Vagina (tissue), 2 donors: ENCODE measurements at regions not wholly inside any gene's neighbourhood (a gene's known extent, or its start where the extent isn't known, plus 50 kb on each side); places are given as distances from the start of the nearest gene placed in this dataset.

Experiments used
- DNase-seq, 2 donors: peaks; one replicate each; pipeline ENCODE4 v3.0.0-alpha.2; 2017; ENCODE audit errors: extremely low spot score in 2 of 2
- H3K27ac ChIP-seq: fragments of 200-600 bp; sonication (generic); one replicate; pipeline ENCODE4 v1.5.1; 2019
- H3K27me3 ChIP-seq: fragments of 200-600 bp; sonication (generic); one replicate; pipeline ENCODE4 v1.5.1; 2019
- H3K36me3 ChIP-seq, 2 donors: fragments of 200-600 bp; sonication (generic); one replicate each; pipeline ENCODE4 v1.5.1; 2017 to 2019
- H3K4me1 ChIP-seq: fragments of 200-600 bp; sonication (generic); one replicate; pipeline ENCODE4 v1.5.1; 2019
- H3K4me3 ChIP-seq, 2 donors: fragments of 200-600 bp; sonication (generic); 1 replicate in 1 of 2; 2 replicates in 1 of 2; pipeline ENCODE4 v1.5.1; 2016 to 2019
- H3K9me3 ChIP-seq: fragments of 200-600 bp; sonication (generic); one replicate; pipeline ENCODE4 v1.5.1; 2019
- CTCF ChIP-seq, 3 experiments: fragments of 450-650 bp in 2 of 3; fragments of 200-600 bp in 1 of 3; sonication (generic) in 1 of 3; IDR thresholded peaks; one replicate each; pipeline ENCODE4 v1.5.1; 2017 to 2019; ENCODE audit warnings: antibody characterized with exemption in 3 of 3, mild to moderate bottlenecking in 2 of 3, moderate library complexity in 2 of 3
- POLR2A ChIP-seq, 2 donors: fragments of 450-650 bp; IDR thresholded peaks; one replicate each; pipeline ENCODE4 v1.6.1; 2017; ENCODE audit warnings: antibody characterized with exemption in 2 of 2, mild to moderate bottlenecking in 2 of 2, moderate library complexity in 2 of 2
- POLR2AphosphoS5 ChIP-seq, 2 donors: sonication (generic); formaldehyde crosslinking; IDR thresholded peaks; one replicate each; pipeline ENCODE4 v1.9.0; 2017; ENCODE audit warnings: antibody characterized with exemption in 2 of 2, mild to moderate bottlenecking in 2 of 2, low read depth in 1 of 2; ENCODE audit not compliant: insufficient read depth in 1 of 2
- intact Hi-C: fragments of 100-400 bp; cut with DNase I; formaldehyde crosslinking; loops from one replicate; pipeline ENCODE4 v1.15.1; 2023

- H3K36me3 ChIP-seq, result no peaks in the 10 kb centered on the region
- DNase-seq, result no peak
- no peaks in the 10 kb centered on the region for H3K9me3 ChIP-seq
- TF ChIP-seq CTCF (IDR thresholded peaks at IDR 0.05), result no peak
- no peak for TF ChIP-seq POLR2AphosphoS5 (IDR thresholded peaks at IDR 0.05; ENCODE audit: insufficient read depth in 1 of 2, low read depth in 1 of 2)
- no peak for TF ChIP-seq POLR2A (IDR thresholded peaks at IDR 0.05)
- no peaks in the 10 kb centered on the region for H3K27me3 ChIP-seq
- no peaks in the 10 kb centered on the region for H3K4me1 ChIP-seq
- no peak overlapping the region for H3K4me3 ChIP-seq
- H3K27ac ChIP-seq, result no peak overlapping the region
- intact Hi-C loops, result no loop called here
These were observed 184.0 kb upstream of the RNF32 start for GRCh38 chr7:156456503-156457115.

GRCh38 chr7:156456032-156456431 lies 184.5 kb upstream of the RNF32 start:
- H3K27me3 ChIP-seq, result no peaks in the 10 kb centered on the region
- no peaks in the 10 kb centered on the region for H3K9me3 ChIP-seq
- no peak for TF ChIP-seq POLR2A (IDR thresholded peaks at IDR 0.05)
- TF ChIP-seq POLR2AphosphoS5 (IDR thresholded peaks at IDR 0.05; ENCODE audit: insufficient read depth in 1 of 2, low read depth in 1 of 2), result no peak
- no peak overlapping the region for H3K27ac ChIP-seq
- no peak overlapping the region for H3K4me3 ChIP-seq
- DNase-seq, result no peak
- H3K36me3 ChIP-seq, result no peaks in the 10 kb centered on the region
- intact Hi-C loops, result no loop called here
- no peaks in the 10 kb centered on the region for H3K4me1 ChIP-seq

GRCh38 chr7:156450473-156450872 lies 190.1 kb upstream of the RNF32 start:
- H3K4me1 ChIP-seq, result no peaks in the 10 kb centered on the region
- H3K4me3 ChIP-seq, result no peak overlapping the region
- no peaks in the 10 kb centered on the region for H3K9me3 ChIP-seq
- no peaks in the 10 kb centered on the region for H3K27me3 ChIP-seq
- intact Hi-C loops, result no loop called here
- no peak for TF ChIP-seq CTCF (IDR thresholded peaks at IDR 0.05)
- no peak for TF ChIP-seq POLR2A (IDR thresholded peaks at IDR 0.05)
- TF ChIP-seq POLR2AphosphoS5 (IDR thresholded peaks at IDR 0.05; ENCODE audit: insufficient read depth in 1 of 2, low read depth in 1 of 2), result no peak
- DNase-seq, result peak in 1 of 2 donors; percentile 52
- H3K36me3 ChIP-seq, result no peaks in the 10 kb centered on the region
- H3K27ac ChIP-seq, result no peak overlapping the region

- H3K4me1 ChIP-seq, result no peaks in the 10 kb centered on the region
- H3K27me3 ChIP-seq, result no peaks in the 10 kb centered on the region
- TF ChIP-seq CTCF (IDR thresholded peaks at IDR 0.05), result no peak
- no peak for TF ChIP-seq POLR2A (IDR thresholded peaks at IDR 0.05)
- TF ChIP-seq POLR2AphosphoS5 (IDR thresholded peaks at IDR 0.05; ENCODE audit: insufficient read depth in 1 of 2, low read depth in 1 of 2), result no peak
- no peak overlapping the region for H3K27ac ChIP-seq
- no peak for DNase-seq
- intact Hi-C loops, result no loop called here
- H3K9me3 ChIP-seq, result no peaks in the 10 kb centered on the region
- no peaks in the 10 kb centered on the region for H3K36me3 ChIP-seq
- H3K4me3 ChIP-seq, result no peak overlapping the region
These were observed 191.7 kb upstream of the RNF32 start for GRCh38 chr7:156448918-156449317.

- Histone ChIP-seq H3K9me3 (no peaks in the 10 kb centered on the region), H3K4me1 (no peaks in the 10 kb centered on the region), H3K36me3 (no peaks in the 10 kb centered on the region), H3K4me3 (no peak overlapping the region), H3K27me3 (no peaks in the 10 kb centered on the region), H3K27ac (no peak overlapping the region)
- intact Hi-C loops, result no loop called here
- TF ChIP-seq CTCF (IDR thresholded peaks at IDR 0.05) (no peak), POLR2A (IDR thresholded peaks at IDR 0.05) (no peak), POLR2AphosphoS5 (IDR thresholded peaks at IDR 0.05; ENCODE audit: insufficient read depth in 1 of 2, low read depth in 1 of 2) (no peak)
- peak; percentile 22 to 52 for DNase-seq
These were observed 193.6 kb upstream of the RNF32 start for GRCh38 chr7:156446990-156447389.
